ENCODE measurements at regions not wholly inside any gene's neighbourhood (a gene's known extent, or its start where the extent isn't known, plus 50 kb on each side); places are given as distances from the start of the nearest gene placed in this dataset.

DNA sequence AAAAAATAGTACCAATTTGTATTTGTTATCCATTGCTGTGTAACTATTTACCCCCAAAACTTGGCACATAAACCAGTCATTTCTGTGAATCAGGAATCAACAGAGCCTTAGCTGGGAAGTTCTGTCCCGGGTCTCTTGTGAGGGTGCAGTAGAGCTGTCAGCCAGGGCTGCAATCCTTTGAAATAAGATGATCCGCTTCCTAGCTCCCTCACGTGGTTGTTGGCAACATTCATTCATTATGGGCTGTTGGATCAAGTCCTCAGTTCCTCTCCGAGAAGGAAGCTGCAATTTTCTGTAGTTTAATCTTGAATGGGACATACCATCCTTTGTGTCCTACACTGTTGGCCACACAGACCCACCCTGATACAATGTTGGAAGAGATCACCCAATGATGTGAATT is 277.2 kb downstream of the SUCLA2 start:
- H3K27ac ChIP-seq = no peak overlapping the region
- WGBS, 2 donors = 64 to 73% methylated on average over 4 of the region's 4 CpGs
- no peak for TF ChIP-seq POLR2AphosphoS5 (IDR thresholded peaks at IDR 0.05)
- TF ChIP-seq EP300 (IDR thresholded peaks at IDR 0.05) = no peak
- H3K27me3 ChIP-seq = no peaks in the 10 kb centered on the region
- no peaks in the 10 kb centered on the region for H3K9me3 ChIP-seq
- H3K4me1 ChIP-seq = no peaks in the 10 kb centered on the region
- DNase-seq = no peak
- no peak overlapping the region for H3K4me3 ChIP-seq
- intact Hi-C loops (cut with DNase I) = no loop called here
- H3K36me3 ChIP-seq = no peaks in the 10 kb centered on the region

DNA sequence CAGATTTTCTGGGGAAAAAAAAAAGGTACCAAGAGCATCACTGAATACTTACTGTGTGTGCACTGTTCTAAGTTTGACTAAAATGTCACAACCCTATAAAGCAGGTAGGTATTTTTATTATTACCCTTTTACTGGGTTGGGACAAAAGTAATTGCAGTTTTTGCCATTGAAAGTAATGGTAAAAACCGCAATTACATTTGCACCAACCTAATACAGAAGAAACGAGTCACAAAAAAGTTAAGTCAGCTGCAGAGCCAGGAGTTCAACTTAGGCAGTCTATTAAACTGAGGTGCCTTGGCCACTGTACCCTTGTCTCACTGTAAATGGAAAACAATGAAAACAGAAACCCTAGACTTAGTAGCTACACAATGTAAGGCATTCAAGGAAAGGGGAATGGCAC is 281.9 kb downstream of the SUCLA2 start:
- 83 to 91% methylated on average over 2 of the region's 2 CpGs for WGBS, 2 donors
- Histone ChIP-seq H3K4me3 (no peak overlapping the region), H3K27me3 (no peaks in the 10 kb centered on the region), H3K27ac (no peak overlapping the region), H3K9me3 (no peaks in the 10 kb centered on the region), H3K4me1 (no peaks in the 10 kb centered on the region), H3K36me3 (no peaks in the 10 kb centered on the region)
- intact Hi-C loops (cut with DNase I) = no loop called here
- DNase-seq = no peak
- TF ChIP-seq POLR2AphosphoS5 (IDR thresholded peaks at IDR 0.05) = no peak
- no peak for TF ChIP-seq EP300 (IDR thresholded peaks at IDR 0.05)
- TF ChIP-seq, protein P1, sequence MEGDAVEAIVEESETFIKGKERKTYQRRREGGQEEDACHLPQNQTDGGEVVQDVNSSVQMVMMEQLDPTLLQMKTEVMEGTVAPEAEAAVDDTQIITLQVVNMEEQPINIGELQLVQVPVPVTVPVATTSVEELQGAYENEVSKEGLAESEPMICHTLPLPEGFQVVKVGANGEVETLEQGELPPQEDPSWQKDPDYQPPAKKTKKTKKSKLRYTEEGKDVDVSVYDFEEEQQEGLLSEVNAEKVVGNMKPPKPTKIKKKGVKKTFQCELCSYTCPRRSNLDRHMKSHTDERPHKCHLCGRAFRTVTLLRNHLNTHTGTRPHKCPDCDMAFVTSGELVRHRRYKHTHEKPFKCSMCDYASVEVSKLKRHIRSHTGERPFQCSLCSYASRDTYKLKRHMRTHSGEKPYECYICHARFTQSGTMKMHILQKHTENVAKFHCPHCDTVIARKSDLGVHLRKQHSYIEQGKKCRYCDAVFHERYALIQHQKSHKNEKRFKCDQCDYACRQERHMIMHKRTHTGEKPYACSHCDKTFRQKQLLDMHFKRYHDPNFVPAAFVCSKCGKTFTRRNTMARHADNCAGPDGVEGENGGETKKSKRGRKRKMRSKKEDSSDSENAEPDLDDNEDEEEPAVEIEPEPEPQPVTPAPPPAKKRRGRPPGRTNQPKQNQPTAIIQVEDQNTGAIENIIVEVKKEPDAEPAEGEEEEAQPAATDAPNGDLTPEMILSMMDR (IDR thresholded peaks at IDR 0.05) = no peak
- TF ChIP-seq POLR2A (IDR thresholded peaks at IDR 0.05) = no peak

GRCh38 chr13:47718556-47718955 is 282.5 kb downstream of the SUCLA2 start:
- H3K9me3 ChIP-seq = no peaks in the 10 kb centered on the region
- H3K27ac ChIP-seq = no peak overlapping the region
- H3K4me3 ChIP-seq = no peak overlapping the region
- TF ChIP-seq POLR2A (IDR thresholded peaks at IDR 0.05) (no peak), EP300 (IDR thresholded peaks at IDR 0.05) (no peak), POLR2AphosphoS5 (IDR thresholded peaks at IDR 0.05) (no peak)
- TF ChIP-seq, protein P1 (IDR thresholded peaks at IDR 0.05) = no peak
- WGBS, 2 donors = 67 to 69% methylated on average over 8 of the region's 8 CpGs
- intact Hi-C loops (cut with DNase I) = no loop called here
- H3K27me3 ChIP-seq = no peaks in the 10 kb centered on the region
- no peaks in the 10 kb centered on the region for H3K4me1 ChIP-seq
- no peak for DNase-seq
- H3K36me3 ChIP-seq = no peaks in the 10 kb centered on the region

DNA sequence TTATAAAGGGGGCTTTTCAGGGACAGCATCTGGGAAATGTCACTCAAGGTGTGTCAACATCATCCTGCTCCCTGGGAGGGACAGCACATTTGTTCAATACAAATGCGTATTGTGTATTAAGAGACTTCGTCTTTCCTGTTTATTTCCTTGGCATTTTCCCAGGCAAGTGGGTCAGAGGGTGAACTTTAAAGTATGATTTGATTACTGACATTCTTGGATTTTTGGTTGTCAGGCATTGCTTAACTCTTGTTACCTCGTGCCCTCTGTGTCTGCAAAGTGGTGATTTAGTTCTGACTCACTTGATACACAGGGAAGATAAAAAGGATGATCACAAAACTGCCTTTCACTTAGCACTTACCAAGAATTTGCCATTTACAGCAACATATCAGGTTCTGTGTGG is 292.7 kb downstream of the SUCLA2 start:
- Histone ChIP-seq H3K36me3 (no peaks in the 10 kb centered on the region), H3K27me3 (no peaks in the 10 kb centered on the region), H3K4me1 (no peaks in the 10 kb centered on the region), H3K4me3 (no peak overlapping the region), H3K27ac (no peak overlapping the region), H3K9me3 (no peaks in the 10 kb centered on the region)
- TF ChIP-seq EP300 (IDR thresholded peaks at IDR 0.05) (no peak), POLR2A (IDR thresholded peaks at IDR 0.05) (no peak), POLR2AphosphoS5 (IDR thresholded peaks at IDR 0.05) (no peak)
- TF ChIP-seq, protein P1 (IDR thresholded peaks at IDR 0.05) = no peak
- intact Hi-C loops (cut with DNase I) = no loop called here
- DNase-seq = no peak
- WGBS, 2 donors = 36 to 55% methylated on average over 3 of the region's 3 CpGs

- no peak overlapping the region for H3K27ac ChIP-seq
- H3K36me3 ChIP-seq = no peaks in the 10 kb centered on the region
- no peaks in the 10 kb centered on the region for H3K27me3 ChIP-seq
- H3K4me1 ChIP-seq = no peaks in the 10 kb centered on the region
- H3K9me3 ChIP-seq = no peaks in the 10 kb centered on the region
- no peak for DNase-seq
- H3K4me3 ChIP-seq = no peak overlapping the region
- TF ChIP-seq, protein P1 (IDR thresholded peaks at IDR 0.05) = no peak
- no peak for TF ChIP-seq POLR2AphosphoS5 (IDR thresholded peaks at IDR 0.05)
- no peak for TF ChIP-seq POLR2A (IDR thresholded peaks at IDR 0.05)
- no peak for TF ChIP-seq EP300 (IDR thresholded peaks at IDR 0.05)
- 61 to 71% methylated on average over 3 of the region's 3 CpGs for WGBS, 2 donors
- intact Hi-C loops (cut with DNase I) = no loop called here
These were observed 293.7 kb downstream of the SUCLA2 start for GRCh38 chr13:47707414-47707813.

Measured in sigmoid colon (tissue), 6 donors.